ENCODE measurements at regions not wholly inside any gene's neighbourhood (a gene's known extent, or its start where the extent isn't known, plus 50 kb on each side); places are given as distances from the start of the nearest gene placed in this dataset.

DNA sequence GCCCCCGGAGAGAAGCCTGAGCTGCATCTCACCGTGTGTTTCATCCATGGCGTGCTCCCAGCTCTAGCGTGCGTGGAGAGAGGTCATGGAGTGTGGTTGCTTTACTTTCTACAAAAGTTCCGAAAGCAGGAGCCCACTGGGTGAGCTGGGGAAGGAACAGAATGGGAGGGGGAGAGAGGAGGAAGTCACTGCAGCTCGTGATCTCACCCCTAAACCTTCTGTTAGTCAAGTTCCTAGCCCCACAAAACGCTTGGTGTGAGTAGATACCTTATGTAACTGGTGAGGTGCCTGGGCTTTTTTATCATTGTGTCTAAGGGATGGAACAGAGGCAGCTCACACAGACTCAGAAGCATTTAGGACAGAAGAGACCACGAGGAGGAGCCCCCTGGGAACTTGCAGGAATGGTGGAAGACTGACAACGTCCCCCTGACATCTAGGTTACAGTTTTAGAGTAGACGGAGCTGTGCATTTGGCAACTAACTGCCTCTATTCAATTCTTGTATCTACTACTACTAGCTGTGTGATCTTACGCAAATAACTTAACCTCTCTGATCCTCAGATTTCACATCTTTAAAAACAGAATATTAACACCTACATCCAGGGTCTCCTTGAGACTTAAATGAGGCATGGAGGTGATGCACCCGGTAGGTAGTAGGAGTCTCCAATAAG lies 123.3 kb downstream of the ARL4C start:
- TF ChIP-seq, protein P1, sequence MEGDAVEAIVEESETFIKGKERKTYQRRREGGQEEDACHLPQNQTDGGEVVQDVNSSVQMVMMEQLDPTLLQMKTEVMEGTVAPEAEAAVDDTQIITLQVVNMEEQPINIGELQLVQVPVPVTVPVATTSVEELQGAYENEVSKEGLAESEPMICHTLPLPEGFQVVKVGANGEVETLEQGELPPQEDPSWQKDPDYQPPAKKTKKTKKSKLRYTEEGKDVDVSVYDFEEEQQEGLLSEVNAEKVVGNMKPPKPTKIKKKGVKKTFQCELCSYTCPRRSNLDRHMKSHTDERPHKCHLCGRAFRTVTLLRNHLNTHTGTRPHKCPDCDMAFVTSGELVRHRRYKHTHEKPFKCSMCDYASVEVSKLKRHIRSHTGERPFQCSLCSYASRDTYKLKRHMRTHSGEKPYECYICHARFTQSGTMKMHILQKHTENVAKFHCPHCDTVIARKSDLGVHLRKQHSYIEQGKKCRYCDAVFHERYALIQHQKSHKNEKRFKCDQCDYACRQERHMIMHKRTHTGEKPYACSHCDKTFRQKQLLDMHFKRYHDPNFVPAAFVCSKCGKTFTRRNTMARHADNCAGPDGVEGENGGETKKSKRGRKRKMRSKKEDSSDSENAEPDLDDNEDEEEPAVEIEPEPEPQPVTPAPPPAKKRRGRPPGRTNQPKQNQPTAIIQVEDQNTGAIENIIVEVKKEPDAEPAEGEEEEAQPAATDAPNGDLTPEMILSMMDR (IDR thresholded peaks at IDR 0.05) = no peak
- no peak for TF ChIP-seq POLR2A (IDR thresholded peaks at IDR 0.05)
